HepG2 (cell line): ENCODE measurements at regions not wholly inside any gene's neighbourhood (a gene's known extent, or its start where the extent isn't known, plus 50 kb on each side); places are given as distances from the start of the nearest gene placed in this dataset.

Source experiments
- CBFB ChIP-seq: sonication (generic); formaldehyde crosslinking; IDR thresholded peaks from 2 replicates; pipeline ENCODE4 v1.4.0; 2020; ENCODE audit warnings: missing genetic modification reagents
- MEIS1 ChIP-seq: sonication (generic); formaldehyde crosslinking; IDR thresholded peaks from 2 replicates; pipeline ENCODE4 v1.9.0; 2021; ENCODE audit warnings: mild to moderate bottlenecking, missing genetic modification reagents, moderate library complexity, borderline replicate concordance
- ZNF772 ChIP-seq: sonication (generic); formaldehyde crosslinking; IDR thresholded peaks from 2 replicates; pipeline ENCODE4 v1.5.0; 2020; ENCODE audit warnings: mild to moderate bottlenecking, missing genetic modification reagents
- ZSCAN20 ChIP-seq: sonication (generic); formaldehyde crosslinking; IDR thresholded peaks from 2 replicates; pipeline ENCODE4 v1.4.0; 2020; ENCODE audit warnings: missing genetic modification reagents, mild to moderate bottlenecking, borderline replicate concordance
- TF ChIP-seq, protein P1 (sequence below): sonication (generic); formaldehyde crosslinking; IDR thresholded peaks from 2 replicates; pipeline ENCODE4 v1.5.0; 2020; ENCODE audit warnings: mild to moderate bottlenecking, missing genetic modification reagents, moderate library complexity
- TF ChIP-seq, protein P2 (sequence below): sonication (generic); formaldehyde crosslinking; IDR thresholded peaks from 2 replicates; pipeline ENCODE4 v1.5.0; 2020; ENCODE audit warnings: missing genetic modification reagents

DNA sequence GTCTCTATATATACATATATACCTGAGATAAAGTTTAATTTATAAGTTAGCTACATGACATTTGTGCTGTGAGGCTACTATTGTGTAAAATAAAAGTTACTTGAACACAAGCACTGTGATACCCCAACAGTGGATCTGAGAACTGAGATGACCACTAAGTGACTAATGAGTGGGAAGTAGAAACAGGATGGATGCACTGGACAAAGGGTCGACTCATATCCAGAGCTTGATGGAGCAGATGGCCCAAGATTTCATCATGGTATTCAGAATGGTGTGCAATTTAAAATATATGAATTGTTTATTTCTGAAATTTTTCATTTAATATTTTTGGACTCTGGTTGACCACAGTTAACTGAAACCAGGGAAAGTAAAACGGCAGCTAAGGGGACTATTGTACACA is 908.6 kb upstream of the MDGA2 start:
- TF ChIP-seq, protein P1, sequence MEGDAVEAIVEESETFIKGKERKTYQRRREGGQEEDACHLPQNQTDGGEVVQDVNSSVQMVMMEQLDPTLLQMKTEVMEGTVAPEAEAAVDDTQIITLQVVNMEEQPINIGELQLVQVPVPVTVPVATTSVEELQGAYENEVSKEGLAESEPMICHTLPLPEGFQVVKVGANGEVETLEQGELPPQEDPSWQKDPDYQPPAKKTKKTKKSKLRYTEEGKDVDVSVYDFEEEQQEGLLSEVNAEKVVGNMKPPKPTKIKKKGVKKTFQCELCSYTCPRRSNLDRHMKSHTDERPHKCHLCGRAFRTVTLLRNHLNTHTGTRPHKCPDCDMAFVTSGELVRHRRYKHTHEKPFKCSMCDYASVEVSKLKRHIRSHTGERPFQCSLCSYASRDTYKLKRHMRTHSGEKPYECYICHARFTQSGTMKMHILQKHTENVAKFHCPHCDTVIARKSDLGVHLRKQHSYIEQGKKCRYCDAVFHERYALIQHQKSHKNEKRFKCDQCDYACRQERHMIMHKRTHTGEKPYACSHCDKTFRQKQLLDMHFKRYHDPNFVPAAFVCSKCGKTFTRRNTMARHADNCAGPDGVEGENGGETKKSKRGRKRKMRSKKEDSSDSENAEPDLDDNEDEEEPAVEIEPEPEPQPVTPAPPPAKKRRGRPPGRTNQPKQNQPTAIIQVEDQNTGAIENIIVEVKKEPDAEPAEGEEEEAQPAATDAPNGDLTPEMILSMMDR (CRISPR knock-in tag): no peak
- TF ChIP-seq ZNF772 (CRISPR knock-in tag) (no peak), MEIS1 (CRISPR knock-in tag) (no peak), CBFB (no peak), ZSCAN20 (CRISPR knock-in tag) (no peak)
- TF ChIP-seq, protein P2, sequence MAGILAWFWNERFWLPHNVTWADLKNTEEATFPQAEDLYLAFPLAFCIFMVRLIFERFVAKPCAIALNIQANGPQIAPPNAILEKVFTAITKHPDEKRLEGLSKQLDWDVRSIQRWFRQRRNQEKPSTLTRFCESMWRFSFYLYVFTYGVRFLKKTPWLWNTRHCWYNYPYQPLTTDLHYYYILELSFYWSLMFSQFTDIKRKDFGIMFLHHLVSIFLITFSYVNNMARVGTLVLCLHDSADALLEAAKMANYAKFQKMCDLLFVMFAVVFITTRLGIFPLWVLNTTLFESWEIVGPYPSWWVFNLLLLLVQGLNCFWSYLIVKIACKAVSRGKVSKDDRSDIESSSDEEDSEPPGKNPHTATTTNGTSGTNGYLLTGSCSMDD (CRISPR knock-in tag): no peak
